NCI-H2196 treated with DMSO at 0.1 percent for 48 hours (cell line): ENCODE measurements at regions not wholly inside any gene's neighbourhood (a gene's known extent, or its start where the extent isn't known, plus 50 kb on each side); places are given as distances from the start of the nearest gene placed in this dataset.

Experiments used
- DNase-seq: peaks from one replicate; lab custom pipeline; 2025; ENCODE audit not compliant: unreplicated experiment; lab: John Stamatoyannopoulos, UW

- no peak for DNase-seq
These were observed 172.6 kb upstream of the ADAMTS5 start for GRCh38 chr21:27139526-27139925.

- no peak for DNase-seq
These were observed 167.6 kb upstream of the ADAMTS5 start for GRCh38 chr21:27134516-27134915.

GRCh38 chr21:27132266-27132665 lies 165.4 kb upstream of the ADAMTS5 start:
- no peak for DNase-seq

- DNase-seq, result no peak
These were observed 163.3 kb upstream of the ADAMTS5 start for GRCh38 chr21:27130154-27130553.

GRCh38 chr21:27129694-27130093 lies 162.8 kb upstream of the ADAMTS5 start:
- DNase-seq, result no peak

- no peak for DNase-seq
These were observed 162.3 kb upstream of the ADAMTS5 start for GRCh38 chr21:27129215-27129614.

- no peak for DNase-seq
These were observed 159.3 kb upstream of the ADAMTS5 start for GRCh38 chr21:27126140-27126539.

- DNase-seq, result no peak
These were observed 155.8 kb upstream of the ADAMTS5 start for GRCh38 chr21:27122686-27123085.

- no peak for DNase-seq
These were observed 147.2 kb upstream of the ADAMTS5 start for GRCh38 chr21:27114111-27114510.

GRCh38 chr21:27112186-27112585 lies 145.3 kb upstream of the ADAMTS5 start:
- no peak for DNase-seq

- no peak for DNase-seq
These were observed 144.1 kb upstream of the ADAMTS5 start for GRCh38 chr21:27110956-27111355.

GRCh38 chr21:27108701-27109100 lies 141.8 kb upstream of the ADAMTS5 start:
- DNase-seq, result no peak

GRCh38 chr21:27108228-27108627 lies 141.3 kb upstream of the ADAMTS5 start:
- no peak for DNase-seq

GRCh38 chr21:27104846-27105431 lies 138.1 kb upstream of the ADAMTS5 start:
- DNase-seq, result no peak

GRCh38 chr21:27103768-27104167 lies 136.9 kb upstream of the ADAMTS5 start:
- no peak for DNase-seq

- DNase-seq, result no peak
These were observed 134.6 kb upstream of the ADAMTS5 start for GRCh38 chr21:27101523-27101922.

GRCh38 chr21:27094184-27094948 lies 127.5 kb upstream of the ADAMTS5 start:
- DNase-seq, result no peak

- no peak for DNase-seq
These were observed 119.7 kb upstream of the ADAMTS5 start for GRCh38 chr21:27086630-27087029.

GRCh38 chr21:27086186-27086585 lies 119.3 kb upstream of the ADAMTS5 start:
- DNase-seq, result no peak

- DNase-seq, result no peak
These were observed 118.5 kb upstream of the ADAMTS5 start for GRCh38 chr21:27085387-27085786.

- DNase-seq, result no peak
These were observed 116.3 kb upstream of the ADAMTS5 start for GRCh38 chr21:27083144-27083543.

- no peak for DNase-seq
These were observed 115.6 kb upstream of the ADAMTS5 start for GRCh38 chr21:27082431-27083010.
